ENCODE measurements at regions not wholly inside any gene's neighbourhood (a gene's known extent, or its start where the extent isn't known, plus 50 kb on each side); places are given as distances from the start of the nearest gene placed in this dataset.
A peak's percentile ranks its signal among the peaks of the same experiment; 100 is the strongest.

- FAIRE-seq (no peak), DNase-seq (no peak)
- no peaks in the 10 kb centered on the region for H3K36me3 ChIP-seq (ENCODE audit: control insufficient read depth in 2 of 3, insufficient read depth in 3 of 3, low read length in 3 of 3)
- no peaks in the 10 kb centered on the region for H3K27me3 ChIP-seq (ENCODE audit: control insufficient read depth, insufficient read depth, low read length)
- H3K27ac ChIP-seq (ENCODE audit: low read depth in 2 of 2, low read length in 2 of 2): no peak overlapping the region
- no peaks in the 10 kb centered on the region for H3K4me1 ChIP-seq (ENCODE audit: control insufficient read depth in 2 of 3, insufficient read depth in 2 of 3, low read depth in 1 of 3, low read length in 3 of 3)
- no peak overlapping the region for H3K9ac ChIP-seq (ENCODE audit: low read length in 3 of 3)
- intact Hi-C loops (cut with DNase I): no loop called here
- no peak overlapping the region for H3K4me3 ChIP-seq (ENCODE audit: low read length in 3 of 3)
- no peak for TF ChIP-seq CTCF (IDR thresholded peaks at IDR 0.05; ENCODE audit: borderline replicate concordance, extremely low read depth, insufficient read depth)
- no peaks in the 10 kb centered on the region for H3K9me3 ChIP-seq (ENCODE audit: control insufficient read depth in 2 of 3, insufficient read depth in 1 of 3, low read length in 3 of 3)
Measured at GRCh38 chr12:71303199-71303598, 136.4 kb upstream of the LGR5 start.

GRCh38 chr12:71300772-71301675, 138.6 kb upstream of the LGR5 start:
- intact Hi-C loops (cut with DNase I): no loop called here
- H3K27ac ChIP-seq (ENCODE audit: low read depth in 2 of 2, low read length in 2 of 2): no peak overlapping the region
- H3K4me1 ChIP-seq (ENCODE audit: control insufficient read depth in 2 of 3, insufficient read depth in 2 of 3, low read depth in 1 of 3, low read length in 3 of 3): no peaks in the 10 kb centered on the region
- DNase-seq: no peak
- no peaks in the 10 kb centered on the region for H3K27me3 ChIP-seq (ENCODE audit: control insufficient read depth, insufficient read depth, low read length)
- no peak overlapping the region for H3K9ac ChIP-seq (ENCODE audit: low read length in 3 of 3)
- H3K4me3 ChIP-seq (ENCODE audit: low read length in 3 of 3): no peak overlapping the region
- no peaks in the 10 kb centered on the region for H3K36me3 ChIP-seq (ENCODE audit: control insufficient read depth in 2 of 3, insufficient read depth in 3 of 3, low read length in 3 of 3)
- FAIRE-seq: no peak
- no peaks in the 10 kb centered on the region for H3K9me3 ChIP-seq (ENCODE audit: control insufficient read depth in 2 of 3, insufficient read depth in 1 of 3, low read length in 3 of 3)
- TF ChIP-seq CTCF (IDR thresholded peaks at IDR 0.05; ENCODE audit: borderline replicate concordance, extremely low read depth, insufficient read depth): no peak

- no peak for TF ChIP-seq CTCF (IDR thresholded peaks at IDR 0.05; ENCODE audit: borderline replicate concordance, extremely low read depth, insufficient read depth)
- H3K27me3 ChIP-seq (ENCODE audit: control insufficient read depth, insufficient read depth, low read length): no peaks in the 10 kb centered on the region
- H3K9me3 ChIP-seq (ENCODE audit: control insufficient read depth in 2 of 3, insufficient read depth in 1 of 3, low read length in 3 of 3): no peaks in the 10 kb centered on the region
- no peak overlapping the region for H3K9ac ChIP-seq (ENCODE audit: low read length in 3 of 3)
- intact Hi-C loops (cut with DNase I): no loop called here
- no peak overlapping the region for H3K27ac ChIP-seq (ENCODE audit: low read depth in 2 of 2, low read length in 2 of 2)
- H3K4me3 ChIP-seq (ENCODE audit: low read length in 3 of 3): no peak overlapping the region
- DNase-seq (peak in 1 of 5 donors; percentile 6), FAIRE-seq (no peak)
- no peaks in the 10 kb centered on the region for H3K4me1 ChIP-seq (ENCODE audit: control insufficient read depth in 2 of 3, insufficient read depth in 2 of 3, low read depth in 1 of 3, low read length in 3 of 3)
- no peaks in the 10 kb centered on the region for H3K36me3 ChIP-seq (ENCODE audit: control insufficient read depth in 2 of 3, insufficient read depth in 3 of 3, low read length in 3 of 3)
Measured at GRCh38 chr12:71299541-71300376, 139.8 kb upstream of the LGR5 start.

Data from kidney (tissue), 13 donors.